Naive thymus-derived CD8-positive, alpha-beta T cell (primary cell): ENCODE measurements at regions not wholly inside any gene's neighbourhood (a gene's known extent, or its start where the extent isn't known, plus 50 kb on each side); places are given as distances from the start of the nearest gene placed in this dataset.

Experiments used
- ATAC-seq, 2 donors: fragments of 150-1000 bp; cut with Tn5 transposase in 1 of 2; sonication (Bioruptor Pico), chemical (Tn5 transposase) in 1 of 2; 1 replicate in 1 of 2; 2 replicates in 1 of 2; pipeline ENCODE4 v1.10.0; 2021; ENCODE audit warnings: mild to moderate bottlenecking in 2 of 2, moderate library complexity in 2 of 2
- POLR2A ChIA-PET: fragments of 350-600 bp; sonication (Branson Sonifier 250); formaldehyde crosslinking; loops from one replicate; lab custom pipeline; 2021; ENCODE audit warnings: antibody characterized with exemption; lab: Charles Lee
- DNase-seq, 10 donors: peaks; one replicate each; pipeline versions ENCODE4 v3.0.0 to v3.0.0-alpha.2; 2020 to 2022
- H3K27ac Mint-ChIP-seq, 10 donors: one replicate each; pipeline ENCODE4 v1.8.0; 2020 to 2022; ENCODE audit warnings: mild to moderate bottlenecking in 10 of 10, mixed read lengths in 10 of 10, moderate library complexity in 4 of 10, inconsistent platforms in 1 of 10
- H3K27me3 Mint-ChIP-seq, 5 donors: one replicate each; pipeline ENCODE4 v1.8.0; 2021 to 2022; ENCODE audit warnings: mixed read lengths in 5 of 5
- H3K36me3 Mint-ChIP-seq, 3 donors: one replicate each; pipeline ENCODE4 v1.8.0; 2020 to 2022; ENCODE audit warnings: mixed read lengths in 3 of 3, mild to moderate bottlenecking in 2 of 3, inconsistent platforms in 1 of 3
- H3K4me1 Mint-ChIP-seq, 4 donors: one replicate each; pipeline ENCODE4 v1.8.0; 2021 to 2022; ENCODE audit warnings: mixed read lengths in 4 of 4
- H3K4me3 Mint-ChIP-seq, 10 donors: one replicate each; pipeline ENCODE4 v1.8.0; 2020 to 2022; ENCODE audit warnings: mild to moderate bottlenecking in 10 of 10, mixed read lengths in 10 of 10, moderate library complexity in 6 of 10, inconsistent platforms in 1 of 10
- H3K9me3 Mint-ChIP-seq, 9 donors: one replicate each; pipeline ENCODE4 v1.8.0; 2020 to 2022; ENCODE audit warnings: mixed read lengths in 9 of 9, mild to moderate bottlenecking in 3 of 9, inconsistent platforms in 1 of 9, moderate library complexity in 1 of 9

GRCh38 chr5:12652201-12652600, 748.0 kb upstream of the CTNND2 start:
- peaks cover 1 to 31% (median 7%) of the 10 kb centered on the region in 9 donors for H3K9me3 Mint-ChIP-seq
- no peaks in the 10 kb centered on the region for H3K27me3 Mint-ChIP-seq
- H3K36me3 Mint-ChIP-seq = peaks cover 0 to 5% (median 0%) of the 10 kb centered on the region in 3 donors
- DNase-seq (no peak), ATAC-seq (no peak)
- no peak overlapping the region for H3K27ac Mint-ChIP-seq
- POLR2A ChIA-PET = no interaction called here
- H3K4me3 Mint-ChIP-seq = no peak overlapping the region
- H3K4me1 Mint-ChIP-seq = no peaks in the 10 kb centered on the region

GRCh38 chr5:12648558-12648957, 744.3 kb upstream of the CTNND2 start:
- H3K4me1 Mint-ChIP-seq = no peaks in the 10 kb centered on the region
- H3K27ac Mint-ChIP-seq = no peak overlapping the region
- peaks cover 0 to 19% (median 4%) of the 10 kb centered on the region in 9 donors for H3K9me3 Mint-ChIP-seq
- H3K36me3 Mint-ChIP-seq = peaks cover 0 to 5% (median 0%) of the 10 kb centered on the region in 3 donors
- no peaks in the 10 kb centered on the region for H3K27me3 Mint-ChIP-seq
- ATAC-seq (no peak), DNase-seq (no peak)
- no peak overlapping the region for H3K4me3 Mint-ChIP-seq
- POLR2A ChIA-PET = no interaction called here

GRCh38 chr5:12647613-12648012, 743.4 kb upstream of the CTNND2 start:
- ATAC-seq (no peak), DNase-seq (no peak)
- Mint-ChIP-seq H3K4me3 (no peak overlapping the region), H3K27me3 (no peaks in the 10 kb centered on the region), H3K9me3 (peaks cover 0 to 26% (median 4%) of the 10 kb centered on the region in 9 donors), H3K4me1 (no peaks in the 10 kb centered on the region), H3K36me3 (peaks cover 0 to 5% (median 0%) of the 10 kb centered on the region in 3 donors), H3K27ac (no peak overlapping the region)
- POLR2A ChIA-PET = no interaction called here

GRCh38 chr5:12645582-12645981, 741.3 kb upstream of the CTNND2 start:
- ATAC-seq = no peak
- POLR2A ChIA-PET = no interaction called here
- H3K4me3 Mint-ChIP-seq = no peak overlapping the region
- H3K9me3 Mint-ChIP-seq = peaks cover 0 to 29% (median 6%) of the 10 kb centered on the region in 9 donors
- no peak overlapping the region for H3K27ac Mint-ChIP-seq
- DNase-seq = no peak
- H3K27me3 Mint-ChIP-seq = no peaks in the 10 kb centered on the region
- H3K4me1 Mint-ChIP-seq = no peaks in the 10 kb centered on the region
- peaks cover 0 to 5% (median 0%) of the 10 kb centered on the region in 3 donors for H3K36me3 Mint-ChIP-seq

- DNase-seq (no peak), ATAC-seq (no peak)
- H3K9me3 Mint-ChIP-seq = peaks cover 6 to 39% (median 12%) of the 10 kb centered on the region in 9 donors
- no peaks in the 10 kb centered on the region for H3K27me3 Mint-ChIP-seq
- no peak overlapping the region for H3K4me3 Mint-ChIP-seq
- POLR2A ChIA-PET = no interaction called here
- no peaks in the 10 kb centered on the region for H3K4me1 Mint-ChIP-seq
- no peak overlapping the region for H3K27ac Mint-ChIP-seq
- peaks cover 0 to 3% (median 0%) of the 10 kb centered on the region in 3 donors for H3K36me3 Mint-ChIP-seq
Observed at GRCh38 chr5:12636209-12636608, 732.0 kb upstream of the CTNND2 start.

GRCh38 chr5:12626556-12626955, 722.3 kb upstream of the CTNND2 start:
- Mint-ChIP-seq H3K9me3 (peaks cover 0 to 44% (median 10%) of the 10 kb centered on the region in 9 donors), H3K27me3 (no peaks in the 10 kb centered on the region), H3K4me1 (no peaks in the 10 kb centered on the region), H3K36me3 (no peaks in the 10 kb centered on the region), H3K4me3 (no peak overlapping the region), H3K27ac (no peak overlapping the region)
- ATAC-seq (no peak), DNase-seq (no peak)
- POLR2A ChIA-PET = no interaction called here

- H3K9me3 Mint-ChIP-seq = peaks cover 0 to 50% (median 13%) of the 10 kb centered on the region in 9 donors
- no peak for ATAC-seq
- POLR2A ChIA-PET = no interaction called here
Observed at GRCh38 chr5:12625667-12626263, 721.5 kb upstream of the CTNND2 start.

GRCh38 chr5:12624776-12625560, 720.7 kb upstream of the CTNND2 start:
- no peaks in the 10 kb centered on the region for H3K36me3 Mint-ChIP-seq
- no peak overlapping the region for H3K4me3 Mint-ChIP-seq
- POLR2A ChIA-PET = no interaction called here
- no peak overlapping the region for H3K27ac Mint-ChIP-seq
- no peaks in the 10 kb centered on the region for H3K27me3 Mint-ChIP-seq
- H3K9me3 Mint-ChIP-seq = peaks cover under 1 to 56% (median 13%) of the 10 kb centered on the region in 9 donors
- DNase-seq (no peak), ATAC-seq (no peak)
- H3K4me1 Mint-ChIP-seq = no peaks in the 10 kb centered on the region

More at GRCh38 chr5:12625667-12626263, 721.5 kb upstream of the CTNND2 start:
- no peaks in the 10 kb centered on the region for H3K27me3 Mint-ChIP-seq
- DNase-seq = no peak
- H3K4me3 Mint-ChIP-seq = no peak overlapping the region
- no peaks in the 10 kb centered on the region for H3K4me1 Mint-ChIP-seq
- H3K36me3 Mint-ChIP-seq = no peaks in the 10 kb centered on the region
- no peak overlapping the region for H3K27ac Mint-ChIP-seq

GRCh38 chr5:12623408-12623807, 719.2 kb upstream of the CTNND2 start:
- Mint-ChIP-seq H3K9me3 (peaks cover 9 to 61% (median 17%) of the 10 kb centered on the region in 9 donors), H3K4me3 (no peak overlapping the region)

GRCh38 chr5:12616093-12616492, 711.8 kb upstream of the CTNND2 start:
- Mint-ChIP-seq H3K36me3 (peaks cover 0 to 11% (median 0%) of the 10 kb centered on the region in 3 donors), H3K27me3 (no peaks in the 10 kb centered on the region), H3K9me3 (peaks cover 5 to 58% (median 18%) of the 10 kb centered on the region in 9 donors), H3K4me3 (no peak overlapping the region), H3K27ac (no peak overlapping the region), H3K4me1 (no peaks in the 10 kb centered on the region)
- DNase-seq = no peak
- no peak for ATAC-seq
- POLR2A ChIA-PET = no interaction called here

More at GRCh38 chr5:12623408-12623807, 719.2 kb upstream of the CTNND2 start:
- no peak for DNase-seq
- Mint-ChIP-seq H3K27me3 (no peaks in the 10 kb centered on the region), H3K27ac (no peak overlapping the region), H3K4me1 (no peaks in the 10 kb centered on the region), H3K36me3 (no peaks in the 10 kb centered on the region)
- POLR2A ChIA-PET = no interaction called here
- no peak for ATAC-seq

GRCh38 chr5:12615141-12615820, 711.0 kb upstream of the CTNND2 start:
- H3K27ac Mint-ChIP-seq = no peak overlapping the region
- H3K4me3 Mint-ChIP-seq = no peak overlapping the region
- H3K4me1 Mint-ChIP-seq = no peaks in the 10 kb centered on the region
- POLR2A ChIA-PET = no interaction called here
- ATAC-seq (no peak), DNase-seq (no peak)
- no peaks in the 10 kb centered on the region for H3K27me3 Mint-ChIP-seq
- peaks cover 5 to 57% (median 18%) of the 10 kb centered on the region in 9 donors for H3K9me3 Mint-ChIP-seq
- H3K36me3 Mint-ChIP-seq = peaks cover 0 to 11% (median 0%) of the 10 kb centered on the region in 3 donors

GRCh38 chr5:12614608-12615007, 710.4 kb upstream of the CTNND2 start:
- peaks cover 5 to 59% (median 22%) of the 10 kb centered on the region in 9 donors for H3K9me3 Mint-ChIP-seq
- no peak overlapping the region for H3K4me3 Mint-ChIP-seq
- no peak overlapping the region for H3K27ac Mint-ChIP-seq
- peaks cover 0 to 11% (median 0%) of the 10 kb centered on the region in 3 donors for H3K36me3 Mint-ChIP-seq
- POLR2A ChIA-PET = no interaction called here
- H3K4me1 Mint-ChIP-seq = no peaks in the 10 kb centered on the region
- no peak for ATAC-seq
- DNase-seq = no peak
- H3K27me3 Mint-ChIP-seq = no peaks in the 10 kb centered on the region

GRCh38 chr5:12611132-12611531, 706.9 kb upstream of the CTNND2 start:
- no peaks in the 10 kb centered on the region for H3K27me3 Mint-ChIP-seq
- no peak overlapping the region for H3K4me3 Mint-ChIP-seq
- ATAC-seq (no peak), DNase-seq (no peak)
- H3K36me3 Mint-ChIP-seq = peaks cover 0 to 4% (median 0%) of the 10 kb centered on the region in 3 donors
- no peaks in the 10 kb centered on the region for H3K4me1 Mint-ChIP-seq
- H3K9me3 Mint-ChIP-seq = peaks cover 2 to 52% (median 25%) of the 10 kb centered on the region in 9 donors
- POLR2A ChIA-PET = no interaction called here
- H3K27ac Mint-ChIP-seq = no peak overlapping the region
